ENCODE measurements at regions not wholly inside any gene's neighbourhood (a gene's known extent, or its start where the extent isn't known, plus 50 kb on each side); places are given as distances from the start of the nearest gene placed in this dataset.

DNA sequence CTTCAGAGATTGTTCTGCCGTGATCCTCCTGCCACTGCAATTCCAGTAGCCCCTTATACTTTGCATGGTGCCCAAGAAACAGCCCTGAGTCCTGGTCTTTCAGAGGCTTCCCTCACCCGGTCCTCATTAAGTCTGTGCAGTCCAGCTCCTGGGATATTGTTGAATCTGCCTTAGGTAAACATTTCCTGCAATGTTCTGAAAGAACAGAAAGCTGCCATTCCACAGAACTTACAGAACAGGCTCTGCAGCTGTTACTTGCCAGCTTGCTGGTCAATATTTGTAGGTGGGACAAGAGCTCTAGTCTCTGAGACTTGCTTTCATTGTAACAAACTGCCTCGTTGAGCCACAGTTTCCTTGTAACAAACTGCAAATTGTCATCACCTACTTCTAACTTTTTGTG, 115.0 kb upstream of the KIF5B start:
- no peak for DNase-seq (ENCODE audit: low read depth in 2 of 2)

DNA sequence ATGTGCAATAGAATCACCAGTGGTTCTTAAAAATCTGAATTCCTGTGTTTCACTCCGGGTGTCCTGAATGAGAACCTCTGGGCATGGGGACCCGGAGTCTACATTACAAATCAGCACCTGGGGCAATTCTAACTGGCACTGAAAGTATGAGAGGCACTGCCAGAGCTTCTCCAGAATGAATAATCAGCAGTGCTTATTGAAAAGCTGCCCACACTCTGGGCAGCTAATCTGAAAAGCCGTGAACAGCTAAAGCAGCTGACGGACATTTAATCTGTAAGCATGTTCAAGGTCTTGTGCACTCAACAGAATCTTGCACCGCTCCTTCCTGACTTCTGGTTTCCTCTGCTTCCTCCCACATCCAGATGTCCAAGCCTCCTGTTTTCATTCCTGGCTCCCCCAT, 113.3 kb upstream of the KIF5B start:
- DNase-seq (ENCODE audit: low read depth in 2 of 2): no peak

DNA sequence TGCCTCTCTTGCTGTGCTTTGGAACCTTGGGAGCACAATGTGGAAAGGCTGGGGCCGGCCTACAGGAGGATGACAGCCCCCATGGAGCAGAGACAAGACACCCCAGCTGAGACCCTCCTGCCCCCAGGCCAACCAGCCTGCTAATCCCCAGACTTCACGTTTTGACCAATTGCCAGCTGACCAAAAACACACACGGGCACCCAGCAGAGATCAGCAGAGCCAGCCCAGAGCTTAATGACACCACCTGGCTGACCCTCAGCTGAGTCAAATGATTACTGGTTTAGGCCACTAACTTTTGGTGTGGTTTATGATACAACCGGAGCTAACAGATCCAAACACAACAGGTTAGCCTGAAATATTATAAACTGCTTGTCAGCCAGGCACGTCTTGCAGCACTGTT, 111.2 kb upstream of the KIF5B start:
- DNase-seq (ENCODE audit: low read depth in 2 of 2): no peak

DNA sequence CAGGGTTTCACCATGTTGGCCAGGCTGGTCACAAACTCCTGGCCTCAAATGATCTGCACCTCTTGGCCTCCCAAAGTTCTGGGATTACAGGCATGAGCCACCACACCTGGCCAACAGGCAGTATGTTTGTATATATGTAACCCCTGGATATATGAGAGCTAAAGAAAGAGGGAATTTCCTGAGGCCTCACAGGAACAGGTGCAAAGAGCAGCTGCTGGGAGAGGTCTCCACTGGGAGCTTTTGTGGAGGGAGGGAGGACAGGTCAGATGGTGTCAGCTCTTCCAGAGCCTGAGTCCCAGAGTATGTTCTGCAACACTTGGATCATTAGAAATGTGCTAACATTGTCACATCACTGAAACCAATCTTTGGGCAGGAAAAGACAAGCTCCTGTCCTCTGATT, 110.1 kb upstream of the KIF5B start:
- no peak for DNase-seq (ENCODE audit: low read depth in 2 of 2)

DNA sequence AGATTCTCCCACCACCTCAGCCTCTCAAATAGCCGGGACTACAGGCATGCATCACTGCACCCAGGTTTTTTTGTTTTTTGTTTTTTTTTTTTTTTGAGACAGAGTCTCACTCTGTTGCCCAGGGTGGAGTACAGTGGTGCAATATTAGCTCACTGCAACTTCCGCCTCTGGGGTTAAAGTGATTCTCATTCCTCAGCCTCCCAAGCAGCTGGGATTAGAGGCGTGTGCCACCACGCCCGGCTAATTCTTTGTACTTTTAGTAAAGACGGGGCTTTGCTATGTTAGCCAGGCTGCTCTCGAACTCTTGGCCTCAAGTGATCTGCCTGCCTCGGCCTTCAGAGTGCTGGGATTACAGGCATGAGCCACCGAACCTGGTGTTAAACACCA, 107.5 kb upstream of the KIF5B start:
- no peak for DNase-seq (ENCODE audit: low read depth in 2 of 2)

DNA sequence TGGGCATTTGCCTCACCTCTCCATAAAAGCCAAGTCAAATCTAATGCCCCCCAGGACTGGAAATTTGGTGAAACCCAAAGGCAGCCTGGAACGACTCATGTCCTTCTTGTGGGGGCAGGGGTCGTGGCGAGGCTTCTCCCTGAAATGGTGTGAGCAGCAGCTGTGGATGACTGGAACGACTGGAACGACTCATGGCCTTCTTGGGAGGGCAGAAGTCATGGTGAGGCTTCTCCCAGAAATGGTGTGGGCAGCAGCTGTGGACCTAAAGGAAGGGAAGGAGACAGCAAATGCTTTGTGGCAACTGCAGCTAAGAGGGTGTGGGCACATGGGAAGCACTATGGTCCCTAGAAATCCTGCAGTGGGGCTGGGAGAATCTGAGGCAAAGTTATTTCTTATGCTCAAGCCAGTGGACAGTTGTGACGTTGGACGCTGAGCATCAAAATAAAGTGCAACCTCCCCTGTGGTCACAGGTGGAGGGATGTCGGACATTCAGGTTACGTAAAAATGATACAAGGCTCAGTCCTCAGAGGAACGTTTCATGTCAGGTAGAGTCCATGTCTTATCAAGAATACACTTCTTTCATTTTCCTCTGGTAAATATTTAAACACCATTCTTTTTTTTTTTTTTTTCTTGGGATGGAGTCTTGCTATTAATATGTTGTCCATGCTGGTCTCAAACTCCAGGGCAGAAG, 107.0 kb upstream of the KIF5B start:
- no peak for DNase-seq (ENCODE audit: low read depth in 2 of 2)

DNA sequence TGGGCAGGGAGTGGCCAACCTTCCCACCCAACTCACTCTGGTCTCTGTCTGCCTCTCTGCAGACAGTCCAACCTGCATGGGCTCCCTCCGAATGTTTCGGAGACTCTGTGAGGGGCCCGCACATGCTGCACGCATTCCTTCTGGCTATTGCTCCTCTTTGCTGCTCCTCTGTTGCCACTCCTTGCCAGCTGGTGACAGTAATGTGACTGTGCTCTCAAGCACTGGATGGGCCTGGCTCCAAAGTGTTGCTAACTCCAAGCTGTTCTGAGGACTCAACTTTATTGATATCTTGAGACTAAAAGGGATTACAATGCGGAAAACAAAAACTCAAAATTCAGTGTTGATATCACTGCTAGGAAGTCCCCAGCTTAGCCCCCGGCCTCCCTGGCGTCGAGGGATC, 105.4 kb upstream of the KIF5B start:
- no peak for DNase-seq (ENCODE audit: low read depth in 2 of 2)

DNA sequence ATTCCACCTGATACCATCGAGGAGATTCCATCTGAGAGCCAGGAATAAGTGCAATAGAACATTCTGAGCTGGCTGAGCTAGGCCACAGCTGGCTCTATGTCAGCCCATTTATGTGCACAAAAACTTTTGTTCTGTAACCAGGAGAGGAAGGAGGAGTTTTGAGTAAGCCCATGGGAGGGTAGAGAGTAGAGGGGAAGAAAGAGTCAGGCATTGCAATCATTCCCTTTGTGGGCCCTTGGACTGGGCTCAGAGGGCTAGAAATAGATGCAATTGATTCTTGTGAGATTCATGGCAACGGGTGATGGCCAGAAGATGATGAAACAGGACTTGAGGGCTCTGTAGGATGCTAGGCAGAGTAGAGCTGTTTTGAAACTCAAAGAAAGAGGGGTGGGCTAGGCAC, 104.6 kb upstream of the KIF5B start:
- no peak for DNase-seq (ENCODE audit: low read depth in 2 of 2)

DNA sequence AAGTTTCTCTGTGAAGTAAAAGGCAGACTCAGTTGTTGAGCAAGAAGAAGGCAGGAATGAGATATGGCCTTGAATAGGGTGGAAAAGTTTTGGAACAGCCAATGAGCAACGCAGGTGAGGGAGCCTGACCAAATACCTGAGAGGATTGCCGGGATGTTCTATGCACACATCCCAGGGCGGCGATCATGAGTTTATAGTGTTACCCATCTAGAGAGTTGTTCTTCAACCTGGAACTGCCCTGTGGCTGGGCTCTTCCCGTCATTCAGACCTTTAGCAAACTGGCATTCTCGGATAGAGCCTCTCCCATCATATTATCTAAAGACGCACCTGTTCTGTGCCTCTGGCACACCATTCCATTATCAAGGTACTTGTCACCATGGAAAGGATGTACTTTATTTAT, 103.0 kb upstream of the KIF5B start:
- no peak for DNase-seq (ENCODE audit: low read depth in 2 of 2)

DNA sequence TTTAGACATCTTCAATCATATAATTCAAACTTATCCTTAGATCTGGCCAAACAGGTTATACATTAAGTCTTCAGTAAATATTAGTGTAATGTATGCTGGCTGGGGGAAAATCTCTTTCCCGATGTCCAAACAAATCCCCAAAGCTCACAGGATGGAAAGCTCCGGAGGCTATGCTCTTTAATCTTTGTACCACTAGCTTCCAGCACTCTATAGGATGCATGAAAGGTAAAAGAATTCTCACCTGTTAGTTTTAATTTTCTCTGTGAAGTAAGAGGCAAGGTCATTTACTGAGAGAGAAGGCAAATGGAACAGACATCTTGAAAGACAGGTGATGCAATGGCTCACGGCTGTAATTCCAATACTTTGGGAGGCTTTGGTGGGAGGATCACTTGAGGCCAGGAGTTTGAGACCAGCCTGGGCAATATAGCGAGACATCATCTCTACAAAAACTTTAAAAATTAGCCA, 99.8 kb upstream of the KIF5B start:
- no peak for DNase-seq (ENCODE audit: low read depth in 2 of 2)

DNA sequence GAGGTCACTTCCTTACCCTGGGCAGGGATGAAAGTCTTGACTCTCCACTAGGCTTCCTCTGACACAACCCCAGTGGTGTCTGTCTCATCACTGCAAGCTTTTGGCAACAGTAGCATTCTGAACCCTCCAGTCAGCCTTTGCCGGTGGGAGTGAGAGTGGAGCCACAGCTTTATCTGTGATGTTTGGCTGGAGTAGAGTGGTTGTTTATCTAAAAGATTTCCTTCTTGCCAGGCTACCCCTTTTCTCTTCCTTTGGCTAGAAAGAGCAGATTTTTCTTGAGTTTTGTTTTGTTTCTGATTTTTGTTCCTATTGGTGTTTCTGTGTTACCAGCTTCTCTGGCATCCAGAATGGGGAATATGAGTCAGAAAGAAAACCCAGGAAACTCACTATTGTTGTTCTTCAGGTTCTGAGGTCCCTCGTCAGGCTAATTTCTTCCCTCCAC, 98.9 kb upstream of the KIF5B start:
- DNase-seq (ENCODE audit: low read depth in 2 of 2): no peak

DNA sequence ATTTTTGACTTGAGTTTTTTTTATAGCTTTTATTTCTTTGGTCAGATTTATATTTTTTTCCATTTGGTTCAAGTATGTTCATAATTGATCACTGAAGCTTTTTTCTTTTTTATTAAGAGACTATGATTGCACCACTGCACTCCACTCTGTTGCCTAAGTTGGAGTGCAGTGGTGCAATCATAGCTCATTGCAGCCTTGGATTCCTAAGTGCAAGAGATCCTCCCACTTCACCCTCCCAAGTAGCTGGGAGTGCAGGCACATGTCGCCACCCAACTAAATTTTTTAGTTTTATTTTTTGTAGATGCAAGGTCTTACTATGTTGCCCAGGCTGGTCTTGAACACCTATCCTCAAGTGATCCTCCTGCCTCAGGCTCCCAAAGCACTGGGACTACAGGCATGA, 97.7 kb upstream of the KIF5B start:
- DNase-seq (ENCODE audit: low read depth in 2 of 2): no peak

DNA sequence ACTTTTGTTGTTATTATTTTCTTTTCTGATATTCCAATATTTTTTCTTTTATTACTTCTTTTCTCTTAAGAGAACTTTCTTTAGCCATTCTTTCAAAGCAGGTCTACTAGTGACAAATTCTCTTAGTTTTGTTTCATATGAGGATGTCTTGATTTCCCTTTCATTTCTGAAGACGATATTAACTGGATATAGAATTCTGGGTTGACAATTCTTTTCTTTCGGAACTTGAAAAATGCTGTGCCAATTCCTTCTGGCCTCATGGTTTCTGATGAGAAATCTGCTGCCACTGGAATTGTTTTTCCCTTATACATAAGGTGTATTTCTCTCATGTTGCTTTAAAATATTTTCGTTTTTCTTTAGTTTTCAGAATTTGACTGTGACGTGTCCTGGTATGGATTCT, 97.0 kb upstream of the KIF5B start:
- DNase-seq (ENCODE audit: low read depth in 2 of 2): no peak

DNA sequence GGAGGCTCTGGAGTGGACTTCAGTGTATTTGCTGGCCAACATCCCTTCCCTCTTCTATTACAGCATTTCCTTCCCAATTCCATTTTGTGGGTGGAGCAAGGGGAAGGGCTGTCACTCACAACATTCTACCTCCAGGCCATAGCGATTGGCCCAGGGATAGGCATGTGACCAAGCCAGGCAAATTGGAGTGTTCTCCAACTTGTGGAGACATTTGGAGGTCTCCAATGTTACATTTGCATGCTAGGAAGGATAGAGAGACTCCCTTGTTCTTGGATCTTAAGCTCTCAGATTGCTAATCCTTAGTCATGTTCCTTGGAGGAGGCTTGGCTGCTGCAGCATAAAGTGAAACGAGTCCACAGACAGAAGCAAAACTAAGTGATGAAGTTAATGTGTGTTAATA, 95.6 kb upstream of the KIF5B start:
- DNase-seq (ENCODE audit: low read depth in 2 of 2): no peak

DNA sequence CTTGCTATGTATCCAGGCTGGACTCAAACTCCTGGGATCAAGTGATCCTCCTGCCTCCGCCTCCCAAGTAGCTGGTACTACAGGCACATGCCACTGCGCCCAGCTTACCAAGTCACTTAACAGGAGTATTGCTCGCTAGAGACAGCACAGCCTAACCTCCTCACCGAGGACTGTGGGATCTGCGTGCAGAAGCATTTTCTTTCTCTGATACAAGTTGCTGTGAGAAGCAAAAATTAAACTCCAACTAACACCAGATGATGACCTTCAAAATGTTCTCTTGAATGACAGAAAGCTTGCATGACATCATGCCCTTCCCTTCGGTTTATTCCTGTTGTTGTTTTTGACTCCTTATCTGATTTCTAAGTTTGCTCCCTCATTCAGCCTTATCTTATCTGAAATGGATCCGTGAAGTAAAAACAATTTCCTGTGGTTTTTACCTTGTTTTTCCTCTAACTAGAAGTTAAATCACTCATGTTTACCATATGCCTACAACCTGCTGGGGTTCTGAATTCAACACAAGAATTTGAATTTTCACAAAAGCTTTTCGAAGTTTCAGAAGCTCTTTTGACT, 94.4 kb upstream of the KIF5B start:
- no peak for DNase-seq (ENCODE audit: low read depth in 2 of 2)

DNA sequence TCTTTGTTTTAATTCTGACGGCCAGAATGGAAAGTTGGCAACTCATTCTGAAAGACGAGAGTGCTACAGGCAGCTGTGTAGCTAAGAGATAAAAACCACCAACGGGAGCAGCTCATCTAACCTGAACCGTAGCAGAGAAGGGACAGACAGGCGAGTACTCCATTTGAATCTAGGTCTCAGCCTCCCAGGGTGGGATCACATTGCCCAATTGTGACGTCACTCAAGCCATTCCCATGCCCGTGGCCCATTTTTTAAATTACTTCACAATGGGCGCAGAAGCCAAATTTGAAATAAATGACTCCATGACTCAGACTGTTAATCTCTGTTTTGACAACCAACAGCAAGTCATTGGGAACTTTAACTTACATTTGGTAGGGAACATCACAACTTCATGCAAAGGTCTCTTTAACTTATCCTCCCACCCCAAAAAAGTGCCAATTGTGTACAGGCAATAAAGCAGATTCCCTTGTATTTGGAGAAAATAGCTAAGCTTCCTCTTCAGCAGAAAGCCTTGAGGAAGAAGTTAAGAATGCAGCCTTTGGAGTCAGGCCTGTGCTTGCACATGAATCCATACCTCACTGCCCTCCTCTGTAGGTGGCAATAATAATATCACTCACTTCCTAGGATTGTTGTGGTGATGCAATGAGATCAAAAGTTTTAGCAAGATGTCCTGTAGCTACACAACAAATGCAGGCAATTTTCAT, 93.2 kb upstream of the KIF5B start:
- no peak for DNase-seq (ENCODE audit: low read depth in 2 of 2)

DNA sequence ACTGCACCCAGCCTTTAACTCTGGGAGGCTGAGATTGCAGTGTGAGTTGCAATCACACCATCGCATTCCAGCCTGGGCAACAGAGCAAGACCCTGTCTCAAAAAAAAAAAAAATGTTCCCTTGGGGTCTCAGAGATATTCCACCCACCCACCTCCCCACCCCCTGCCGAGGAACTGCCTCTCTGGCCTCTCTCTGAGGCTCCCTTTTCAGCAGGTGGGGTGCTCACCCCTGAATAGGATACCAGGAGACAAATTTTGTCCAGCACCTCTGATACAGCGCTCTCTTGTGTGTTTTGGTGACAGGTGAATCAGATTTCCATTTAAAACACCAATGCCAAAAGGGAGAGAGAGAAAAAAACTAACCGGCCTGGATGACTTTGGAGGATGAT, 92.6 kb upstream of the KIF5B start:
- DNase-seq (ENCODE audit: low read depth in 2 of 2): no peak

DNA sequence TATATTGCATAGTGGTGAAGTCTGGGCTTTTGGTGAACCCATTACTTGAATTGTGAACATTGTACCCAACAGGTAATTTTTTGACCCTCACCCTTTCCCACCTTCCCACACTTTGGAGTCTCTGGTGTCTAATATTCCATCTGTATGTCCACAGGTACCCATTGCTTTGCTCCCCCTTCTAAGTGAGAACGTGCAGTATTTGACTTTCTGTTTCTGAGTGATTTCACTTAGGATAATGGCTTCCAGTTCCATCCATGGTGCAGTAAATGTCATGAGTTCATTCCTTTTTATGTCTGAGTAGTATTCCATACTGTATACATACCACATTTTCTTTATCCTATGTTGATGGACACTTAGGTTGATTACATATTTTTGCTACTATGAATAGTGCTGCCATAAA, 91.5 kb upstream of the KIF5B start:
- DNase-seq (ENCODE audit: low read depth in 2 of 2): no peak

DNA sequence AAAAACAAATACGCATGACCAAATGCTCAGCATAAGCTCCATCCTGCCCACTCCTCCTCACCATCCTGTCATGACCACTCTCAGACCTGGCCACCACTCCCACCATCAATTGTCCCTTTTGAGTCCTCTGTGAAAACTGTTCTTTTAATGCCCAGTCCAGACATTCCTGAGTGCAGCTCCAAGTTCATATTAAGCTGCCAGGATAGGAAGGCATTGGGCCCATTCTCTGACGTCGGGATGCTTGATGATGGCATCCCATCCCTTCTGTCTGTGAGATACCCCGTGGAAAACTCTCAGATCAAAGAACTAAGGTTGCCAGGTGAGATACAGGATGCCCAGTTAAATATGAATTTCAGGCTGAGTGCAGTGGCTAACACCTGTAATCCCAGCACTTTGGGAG, 89.9 kb upstream of the KIF5B start:
- DNase-seq (ENCODE audit: low read depth in 2 of 2): no peak

DNA sequence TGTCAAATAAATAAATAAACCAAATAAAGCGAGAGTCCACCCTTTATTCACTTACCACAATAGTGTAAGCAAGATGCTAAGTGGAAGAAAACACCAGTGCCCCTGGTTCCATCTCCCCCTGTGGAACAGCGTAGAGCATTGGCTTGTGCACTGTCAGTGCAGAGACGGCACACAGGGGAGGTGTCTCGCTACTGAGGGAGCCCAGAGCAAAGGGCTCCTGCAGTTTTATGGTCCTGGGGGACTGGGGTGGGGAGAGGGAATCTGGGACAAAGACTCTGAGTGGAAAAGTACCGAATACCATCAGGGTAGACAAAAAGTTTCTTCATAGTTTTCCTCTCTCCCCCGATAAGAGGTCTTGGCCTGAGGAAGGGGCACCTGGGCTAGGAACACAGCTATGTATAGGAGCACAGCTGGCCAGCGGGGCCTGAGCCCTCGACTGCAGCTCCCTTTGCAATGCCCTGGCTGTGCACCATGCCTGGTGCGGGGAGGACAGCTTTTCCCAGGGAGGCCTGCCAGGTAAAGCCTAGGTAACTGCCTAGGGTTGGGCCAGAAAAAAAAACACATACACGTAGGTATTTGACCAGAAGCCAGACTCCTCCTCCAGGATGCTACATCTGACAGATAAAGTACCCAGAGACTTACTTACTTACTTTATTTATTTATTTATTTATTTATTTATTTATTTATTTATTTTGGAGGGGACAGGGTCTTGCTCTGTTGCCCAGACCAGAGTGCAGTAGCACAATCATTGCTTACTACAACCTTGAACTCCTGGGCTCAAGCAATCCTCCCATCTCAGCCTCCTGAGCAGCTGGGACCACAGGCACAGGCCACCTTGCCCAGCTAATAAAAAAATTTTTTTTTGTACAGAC, 88.8 kb upstream of the KIF5B start:
- DNase-seq (ENCODE audit: low read depth in 2 of 2): no peak

DNA sequence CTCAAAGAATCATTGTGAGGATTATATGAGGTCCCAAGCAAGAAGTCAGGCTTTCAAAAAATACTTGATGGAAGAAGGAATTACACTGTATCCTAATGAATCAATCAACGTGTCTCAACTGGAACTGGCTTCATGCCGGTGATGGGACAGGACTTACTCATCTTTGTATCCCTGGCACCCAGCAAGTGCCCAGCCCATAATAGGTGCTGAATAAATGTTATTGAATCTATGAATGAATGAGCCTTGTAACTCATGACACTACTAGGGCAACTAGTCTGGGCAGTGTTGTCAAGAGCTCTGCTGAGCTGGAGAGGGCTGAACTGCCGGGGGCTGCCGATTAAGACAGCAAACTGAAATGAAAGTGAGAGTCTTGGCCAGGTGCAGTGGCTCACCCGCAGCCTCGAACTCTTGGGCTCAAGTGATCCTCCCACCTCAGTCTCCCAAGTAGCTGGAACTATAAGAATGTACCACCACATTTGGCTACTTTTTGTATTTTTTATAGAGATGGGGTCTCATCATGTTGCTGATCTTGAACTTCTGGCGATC, 87.2 kb upstream of the KIF5B start:
- no peak for DNase-seq (ENCODE audit: low read depth in 2 of 2)

DNA sequence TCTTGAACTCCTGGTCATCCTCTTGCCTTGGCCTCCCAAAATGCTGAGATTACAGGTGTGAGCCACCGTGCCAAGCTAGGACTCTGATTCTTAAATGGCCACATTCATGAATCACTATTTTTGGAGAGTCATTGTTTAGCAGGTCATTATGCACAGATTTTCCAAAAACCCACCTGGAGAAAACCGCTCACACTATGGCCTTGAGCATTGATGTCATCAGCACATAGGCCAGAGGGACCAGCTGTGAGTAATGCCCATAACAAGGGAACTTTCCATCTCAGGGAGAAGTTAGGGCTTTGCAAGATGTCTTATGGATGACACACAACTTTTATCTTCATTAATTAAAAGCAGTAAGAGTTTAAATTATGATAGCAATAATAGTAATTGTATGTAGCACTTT, 86.4 kb upstream of the KIF5B start:
- DNase-seq (ENCODE audit: low read depth in 2 of 2): no peak
